OCI-LY3 (cell line): ENCODE measurements at regions not wholly inside any gene's neighbourhood (a gene's known extent, or its start where the extent isn't known, plus 50 kb on each side); places are given as distances from the start of the nearest gene placed in this dataset.

ENCODE experiments used
- CTCF ChIP-seq: fragments of 200-600, 300-600 bp; sonication (generic); IDR thresholded peaks from 2 replicates; pipeline ENCODE4 v1.5.1; 2014; ENCODE audit warnings: antibody characterized with exemption, low read length, low read depth
- EZH2phosphoT487 ChIP-seq: fragments of 200-600 bp; shearing (Covaris generic); IDR thresholded peaks from 2 replicates; pipeline ENCODE4 v1.6.1; 2018; ENCODE audit warnings: antibody characterized with exemption, mixed run types, low read depth

- TF ChIP-seq CTCF (no peak), EZH2phosphoT487 (no peak)
Measured at GRCh38 chr6:14429396-14429795, 311.8 kb downstream of the CD83 start.
